HG03175 (cell line): ENCODE measurements at regions not wholly inside any gene's neighbourhood (a gene's known extent, or its start where the extent isn't known, plus 50 kb on each side); places are given as distances from the start of the nearest gene placed in this dataset.
"Not testable (repeated sequence)": the region's sequence is repeated elsewhere in the genome, so short reads cannot be mapped to it uniquely, and the experiment has no call there.

ENCODE experiments used
- ATAC-seq: cut with Tn5 transposase; IDR thresholded peaks from one replicate; pipeline ENCODE4 v1.9.1; 2021; ENCODE audit warnings: mild to moderate bottlenecking, moderate library complexity; ENCODE audit not compliant: unreplicated experiment

DNA sequence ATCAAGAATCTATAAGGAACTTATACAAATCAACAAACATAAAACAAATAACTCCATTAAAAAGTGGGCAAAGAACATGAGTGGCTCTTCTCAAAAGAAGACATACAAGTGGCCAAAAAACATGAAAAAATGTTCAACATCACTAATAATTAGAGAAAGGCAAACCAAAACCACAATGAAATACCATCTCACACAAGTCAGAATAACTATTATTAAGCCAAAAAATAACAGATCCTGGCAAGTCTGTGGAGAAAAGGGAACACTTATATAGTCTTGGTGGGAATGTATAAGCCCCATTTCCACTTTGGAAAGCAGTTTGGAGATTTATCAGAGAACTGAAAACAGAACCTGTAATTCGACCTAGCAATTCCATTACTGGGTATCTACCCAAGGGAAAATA is 921.0 kb downstream of the KCNA4 start:
- ATAC-seq = no peak

DNA sequence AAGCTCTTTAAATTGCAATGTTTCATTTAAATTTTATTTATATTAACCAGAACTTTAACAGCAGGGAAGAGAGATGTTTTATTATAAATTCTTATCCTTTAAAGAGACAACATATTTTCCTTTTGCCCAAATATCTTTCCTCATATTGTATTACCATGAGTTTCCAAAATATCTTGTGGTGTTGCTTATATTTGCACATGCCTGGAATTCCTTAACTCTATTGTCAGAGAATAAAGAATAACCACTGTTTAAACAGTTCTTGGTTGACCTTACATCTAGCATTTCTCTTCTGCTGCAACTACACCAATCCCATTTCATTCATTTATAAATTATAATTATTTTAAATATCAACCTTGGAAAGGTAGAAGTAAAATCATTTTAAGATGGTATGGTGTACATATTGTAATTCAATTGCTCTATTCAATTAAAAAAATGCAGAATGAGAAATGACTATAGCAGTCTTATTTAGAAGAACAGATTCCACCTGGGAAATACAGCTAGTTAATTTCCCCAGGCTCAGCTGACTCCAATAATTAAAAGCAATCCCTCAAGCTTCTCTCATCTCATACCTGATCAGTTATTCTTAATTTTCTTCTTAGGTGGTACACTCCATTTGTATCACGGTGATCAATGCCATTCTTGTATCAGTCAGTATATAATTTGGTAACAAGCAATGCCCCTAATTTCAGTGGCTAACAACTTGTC is 923.3 kb downstream of the KCNA4 start:
- no peak for ATAC-seq

DNA sequence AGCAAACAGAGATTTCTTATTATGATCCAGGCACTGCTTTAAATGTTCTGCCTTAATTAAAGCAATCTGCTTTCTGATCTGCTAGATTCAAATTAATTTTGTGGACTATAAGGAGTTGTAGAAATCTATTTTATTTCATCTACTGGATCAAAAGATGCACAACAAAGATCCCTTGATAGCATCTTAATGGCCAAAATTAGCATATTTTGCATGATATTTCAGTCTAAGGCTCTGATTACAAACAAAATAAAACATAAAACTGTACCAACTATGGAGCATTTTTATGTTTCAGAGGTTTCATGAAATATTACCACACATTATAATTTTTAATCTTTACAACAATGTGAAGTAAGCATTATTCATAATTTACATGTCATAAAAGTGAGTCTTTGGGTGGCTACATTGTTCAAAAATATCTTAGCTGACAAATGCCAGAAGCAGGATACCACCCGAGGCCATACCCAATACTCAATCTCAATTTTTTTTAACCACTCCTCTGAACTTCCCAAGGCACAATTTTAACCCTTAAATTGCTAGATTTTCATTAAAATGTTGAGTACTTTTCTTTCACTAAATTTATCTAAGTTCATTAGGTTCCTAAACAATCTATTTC is 929.5 kb downstream of the KCNA4 start:
- ATAC-seq = no peak

DNA sequence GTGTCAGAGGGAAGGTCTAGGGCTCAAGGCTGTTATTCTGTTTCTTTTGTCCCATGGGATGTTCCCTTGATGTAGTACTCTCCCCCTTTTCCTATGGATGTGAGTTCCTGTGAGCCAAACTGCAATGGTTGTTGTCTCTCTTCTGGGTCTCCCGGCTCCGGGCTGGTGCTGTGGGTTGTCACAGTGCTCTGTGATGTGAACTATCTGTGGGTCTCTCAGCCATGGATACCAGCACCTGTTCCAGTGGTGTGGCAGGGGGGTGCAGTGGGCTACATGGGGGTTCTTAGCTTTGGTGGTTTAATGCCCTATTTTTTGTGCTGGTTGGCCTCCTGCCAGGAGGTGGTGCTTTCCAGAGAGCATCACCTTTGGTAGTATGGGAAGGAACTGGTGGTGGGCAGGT is 941.1 kb downstream of the KCNA4 start:
- no peak for ATAC-seq

DNA sequence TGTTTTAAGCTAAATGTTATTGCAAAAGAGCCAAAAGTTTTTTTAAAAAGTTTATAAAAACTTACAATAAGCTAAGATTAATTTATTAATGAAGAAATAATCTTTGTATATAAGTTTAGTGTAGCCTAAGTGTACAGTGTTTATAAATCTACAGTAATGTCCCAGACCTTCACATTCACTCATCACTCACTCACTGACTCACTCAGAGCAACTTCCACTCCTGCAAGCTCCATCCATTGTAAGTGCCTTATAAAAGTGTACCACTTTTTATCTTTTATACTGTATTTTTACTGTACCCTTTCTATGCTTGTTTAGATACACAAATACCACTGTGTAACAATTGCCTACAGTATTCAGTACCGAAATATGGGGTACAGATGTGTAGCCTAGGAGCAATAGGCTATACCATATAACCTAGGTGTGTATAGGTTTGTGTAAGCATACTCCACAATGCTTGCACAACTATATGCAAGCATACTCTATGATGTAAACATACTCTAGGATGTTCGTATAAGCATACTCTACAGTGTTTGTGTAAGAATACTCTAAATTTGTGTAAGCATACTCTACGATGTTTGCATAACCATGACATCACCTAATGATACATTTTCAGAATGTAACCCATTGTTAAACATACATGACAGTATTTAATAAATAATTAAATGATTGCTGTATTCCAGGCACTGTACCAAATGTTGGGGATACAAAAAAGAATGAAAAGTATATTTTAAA is 953.0 kb downstream of the KCNA4 start:
- ATAC-seq = no peak

DNA sequence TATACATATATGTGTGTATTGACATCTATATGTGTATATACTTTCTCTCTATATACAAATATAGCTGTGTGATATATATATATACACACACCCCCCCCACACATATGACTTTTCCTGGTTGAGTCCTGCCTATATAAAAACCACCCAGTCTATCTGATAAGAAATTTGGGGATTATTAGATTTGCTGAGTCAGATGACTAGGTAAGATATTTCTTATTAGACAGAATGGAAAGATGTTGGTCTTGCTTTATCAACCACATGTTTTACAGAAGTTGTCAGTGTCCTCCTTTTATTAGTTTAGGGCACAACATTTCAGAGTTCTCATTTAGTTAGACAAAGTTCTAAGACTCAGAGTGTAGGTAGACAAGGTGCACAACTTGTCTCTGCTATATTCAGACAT is 953.3 kb downstream of the METTL15 start:
- no peak for ATAC-seq

DNA sequence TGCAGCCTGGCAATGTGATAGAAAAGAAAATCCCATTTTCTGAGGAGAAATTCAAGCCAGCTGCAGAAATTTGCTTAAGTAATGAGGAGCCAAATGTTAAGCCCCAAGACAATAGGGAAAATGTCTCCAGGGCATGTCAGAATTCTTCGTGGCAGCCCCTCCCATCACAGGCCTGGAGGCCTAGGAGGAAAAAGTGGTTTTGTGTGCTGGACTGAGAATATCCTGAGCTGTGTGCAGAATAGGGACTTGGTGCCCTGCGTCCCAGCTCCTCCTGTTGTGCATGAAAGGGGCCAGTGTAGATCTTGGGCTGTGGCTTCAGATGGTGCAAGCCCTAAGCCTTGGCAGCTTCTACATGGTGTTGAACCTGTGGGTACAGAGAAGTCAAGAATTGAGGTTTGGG is 948.3 kb downstream of the METTL15 start:
- ATAC-seq = not testable (repeated sequence)

DNA sequence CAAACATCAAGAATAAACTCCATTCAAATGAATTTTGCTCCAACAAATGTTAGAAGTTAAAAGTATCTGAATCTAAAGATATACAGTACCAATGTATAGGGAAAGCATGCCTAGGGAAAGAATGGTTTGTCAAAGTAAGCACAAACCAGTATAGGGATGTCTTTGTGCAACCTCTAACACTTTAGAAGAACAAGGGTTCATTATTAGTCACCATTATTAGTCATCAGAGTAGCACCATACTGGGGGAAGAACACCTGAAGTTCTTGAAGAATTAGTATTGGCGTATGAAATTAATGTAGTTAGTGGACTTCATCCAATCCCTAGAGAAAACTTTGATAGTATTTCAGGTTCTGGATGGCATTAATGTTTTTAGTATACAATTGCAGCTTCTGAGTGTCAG is 943.7 kb downstream of the METTL15 start:
- ATAC-seq = no peak

DNA sequence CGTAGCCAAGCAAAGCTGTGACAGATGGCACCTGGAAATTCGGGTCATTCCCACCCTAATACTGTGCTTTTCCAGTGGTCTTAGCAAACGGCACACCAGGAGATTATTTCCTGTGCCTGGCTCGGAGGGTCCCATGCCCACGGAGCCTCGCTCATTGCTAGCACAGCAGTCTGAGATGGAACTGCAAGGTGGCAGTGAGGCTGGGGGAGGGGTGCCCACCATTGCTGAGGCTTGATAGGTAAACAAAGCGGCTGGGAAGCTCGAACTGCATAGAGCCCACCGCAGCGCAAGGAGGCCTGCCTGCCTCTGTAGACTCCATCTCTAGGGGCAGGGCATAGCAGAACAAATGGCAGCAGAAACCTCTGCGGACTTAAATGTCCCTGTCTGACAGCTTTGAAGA is 942.8 kb downstream of the METTL15 start:
- ATAC-seq = not testable (repeated sequence)

DNA sequence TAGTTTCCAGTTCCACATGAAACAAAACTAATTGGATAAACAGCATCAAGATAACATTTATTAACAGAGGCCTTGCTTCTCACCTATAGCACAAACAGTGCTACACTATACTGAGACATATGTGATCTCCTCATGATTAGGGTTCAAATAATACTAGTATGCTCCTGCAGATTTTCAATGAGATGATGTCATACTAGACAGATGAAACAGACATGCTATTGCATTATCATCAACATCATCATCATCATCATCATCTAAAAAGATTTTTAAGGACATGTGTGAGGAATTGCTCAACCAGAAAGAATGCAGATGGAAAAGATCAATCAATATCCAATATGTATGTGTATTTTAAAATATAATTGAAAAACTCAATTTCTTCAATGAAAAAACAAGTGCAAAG is 932.3 kb downstream of the METTL15 start:
- no peak for ATAC-seq

DNA sequence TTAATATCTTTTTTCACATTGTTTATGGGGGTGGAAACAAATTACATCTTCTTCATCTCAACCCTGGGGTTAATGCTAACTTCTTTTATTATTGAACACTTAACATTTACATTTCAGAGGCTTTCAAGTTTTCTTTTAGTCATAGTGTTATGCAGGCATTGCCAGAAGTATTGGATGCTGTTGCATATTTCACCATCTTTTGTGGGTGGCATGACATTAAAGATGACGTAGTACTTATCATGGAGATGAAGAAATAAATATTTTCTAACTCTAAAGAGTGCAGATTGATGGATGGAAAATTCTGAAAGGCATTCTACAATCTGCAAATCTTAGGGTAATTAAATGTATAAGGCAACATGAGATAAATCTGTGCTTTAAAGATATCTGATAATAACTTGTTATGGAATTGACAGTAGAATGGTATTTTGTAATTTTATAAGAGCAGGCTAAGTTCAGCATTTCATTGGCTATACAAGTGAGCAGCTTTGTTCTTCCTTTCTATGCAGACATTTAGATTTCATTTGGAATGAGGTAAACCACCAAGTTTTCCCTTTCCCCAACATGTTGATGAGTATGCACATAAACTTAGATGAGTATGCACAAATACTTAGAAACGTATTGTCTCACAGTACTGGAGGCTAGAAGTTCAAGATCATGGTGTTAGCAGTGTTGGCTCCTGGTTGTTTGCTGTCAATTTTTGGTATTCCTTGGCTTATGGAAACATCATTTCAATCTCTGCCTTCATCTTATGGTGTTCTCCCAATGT is 924.4 kb downstream of the METTL15 start:
- ATAC-seq = no peak

DNA sequence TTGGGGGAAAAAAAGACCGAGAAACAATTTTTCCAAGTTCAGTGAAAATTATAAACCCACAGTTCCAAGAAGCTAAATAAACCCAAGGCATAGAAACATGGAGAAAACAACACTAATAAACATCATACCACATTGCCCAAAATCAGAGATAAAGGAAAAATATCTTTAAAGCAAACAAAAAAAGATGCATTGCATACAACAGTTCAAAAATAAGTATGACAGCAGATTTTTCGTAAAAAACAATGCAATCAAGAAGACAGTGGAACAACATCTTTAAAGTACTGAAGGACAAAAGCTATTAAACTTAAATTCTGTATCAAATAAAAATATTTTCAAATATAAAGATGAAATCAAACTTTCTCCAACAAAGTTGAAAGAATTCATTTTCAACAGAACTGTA is 921.3 kb downstream of the METTL15 start:
- no peak for ATAC-seq

DNA sequence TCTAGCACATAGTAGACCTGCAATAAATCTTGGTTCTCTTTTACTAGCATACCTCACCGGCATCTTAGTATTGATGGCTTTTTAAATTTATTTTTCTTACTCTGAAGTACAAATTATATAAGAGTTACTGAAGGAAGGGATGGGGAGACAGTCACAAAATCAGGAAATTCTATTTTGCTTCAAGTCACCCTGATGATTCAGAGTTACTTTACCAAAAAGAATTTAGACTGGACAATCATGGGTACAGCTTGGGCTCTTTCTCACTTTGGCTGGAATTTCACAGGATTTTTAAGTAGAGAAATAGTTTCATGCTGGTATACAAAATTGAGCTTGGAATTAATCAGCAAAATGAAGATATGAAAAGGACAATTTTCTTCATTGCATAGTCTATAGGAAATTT is 919.2 kb downstream of the METTL15 start:
- no peak for ATAC-seq

DNA sequence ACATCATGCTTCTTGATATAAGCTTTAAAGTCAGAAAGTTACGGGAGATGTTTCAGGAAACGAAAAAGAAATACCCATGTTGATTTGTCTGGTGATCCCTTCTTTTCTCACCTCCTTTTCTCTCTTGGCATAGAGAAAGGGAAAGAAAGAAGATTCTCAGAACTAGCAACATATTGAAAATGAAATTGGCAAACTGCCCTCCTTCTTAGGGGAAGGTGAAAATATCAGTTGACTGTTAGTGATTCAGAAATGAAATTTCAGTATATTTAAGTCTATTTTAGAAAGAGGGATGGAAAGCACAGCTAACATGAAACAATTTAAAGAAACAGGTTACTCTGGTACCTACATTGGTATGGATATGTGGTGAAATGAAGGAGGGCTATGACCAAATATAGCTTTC is 918.1 kb downstream of the METTL15 start:
- ATAC-seq = no peak

DNA sequence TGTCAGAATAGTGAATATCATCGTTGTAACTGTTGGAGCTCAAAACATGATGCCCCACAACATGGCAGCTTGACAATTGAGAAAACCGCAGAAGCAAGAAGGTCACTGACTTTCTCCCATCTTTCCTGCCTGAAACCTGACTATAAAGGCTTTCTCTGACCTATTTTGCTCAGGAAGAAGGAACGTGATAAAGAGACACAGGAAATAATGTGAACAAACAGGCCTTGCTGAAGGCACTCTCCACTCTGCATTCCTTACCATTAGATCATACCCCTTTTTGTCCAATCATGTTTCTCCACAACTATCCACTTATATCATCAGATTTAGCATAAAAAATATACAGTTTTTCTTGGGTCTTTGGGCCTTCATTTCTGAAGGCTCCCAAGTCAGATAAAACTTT is 916.8 kb downstream of the METTL15 start:
- ATAC-seq = no peak

DNA sequence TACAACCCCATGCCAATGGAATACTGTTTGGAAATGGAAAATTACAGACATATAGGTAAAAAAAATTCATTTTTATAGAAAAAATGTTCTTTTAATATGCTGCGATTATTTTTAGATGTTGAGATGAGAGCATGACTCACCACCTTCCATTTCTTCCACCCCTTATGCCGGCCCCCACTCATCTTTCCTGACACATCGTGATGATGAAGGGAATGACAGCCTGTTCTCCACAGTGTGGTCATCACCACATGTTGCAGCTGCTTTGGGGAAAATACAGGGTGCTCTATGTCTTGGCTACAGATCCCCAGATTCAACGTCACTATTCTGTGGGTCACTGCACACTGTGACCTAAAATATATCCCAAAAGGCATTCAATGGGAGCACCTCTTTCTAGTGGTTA is 916.2 kb downstream of the METTL15 start:
- no peak for ATAC-seq

DNA sequence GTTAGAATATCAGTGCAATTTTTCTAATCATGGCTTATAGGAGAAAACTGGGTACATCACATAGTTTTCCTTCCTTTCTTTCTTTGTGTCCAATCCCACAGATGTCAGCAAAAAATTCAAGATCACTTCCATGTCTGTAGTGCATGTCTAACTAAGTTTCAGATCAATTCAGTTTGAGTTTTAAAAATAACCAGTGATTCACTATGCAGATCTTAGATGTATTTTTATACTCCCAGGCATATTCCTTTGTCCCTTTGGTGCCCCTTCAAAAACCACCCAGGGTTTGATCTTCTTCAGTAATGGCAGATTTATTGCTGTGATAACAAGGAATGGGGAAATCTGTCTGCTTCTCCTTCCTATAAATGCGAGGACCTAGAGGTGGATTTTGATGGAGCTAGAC is 915.6 kb downstream of the METTL15 start:
- ATAC-seq = no peak

DNA sequence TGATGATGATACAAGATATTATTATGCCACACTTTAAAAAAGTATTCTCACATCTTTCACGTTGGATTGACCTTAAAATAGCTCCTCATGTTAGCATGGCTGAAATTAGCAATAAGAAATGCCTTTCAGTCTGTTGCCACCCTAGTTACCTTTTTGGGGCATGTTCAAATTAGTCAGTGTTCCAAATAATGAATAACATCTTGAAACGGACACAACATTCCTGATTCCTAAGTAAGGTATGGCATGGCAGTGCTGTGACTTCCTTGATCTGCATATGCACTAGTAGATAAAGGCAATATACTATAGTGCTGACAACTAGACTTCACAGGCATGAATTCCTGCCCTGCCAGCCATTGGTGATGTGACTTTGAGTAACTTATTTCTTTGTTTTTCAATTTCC is 914.5 kb downstream of the METTL15 start:
- no peak for ATAC-seq

DNA sequence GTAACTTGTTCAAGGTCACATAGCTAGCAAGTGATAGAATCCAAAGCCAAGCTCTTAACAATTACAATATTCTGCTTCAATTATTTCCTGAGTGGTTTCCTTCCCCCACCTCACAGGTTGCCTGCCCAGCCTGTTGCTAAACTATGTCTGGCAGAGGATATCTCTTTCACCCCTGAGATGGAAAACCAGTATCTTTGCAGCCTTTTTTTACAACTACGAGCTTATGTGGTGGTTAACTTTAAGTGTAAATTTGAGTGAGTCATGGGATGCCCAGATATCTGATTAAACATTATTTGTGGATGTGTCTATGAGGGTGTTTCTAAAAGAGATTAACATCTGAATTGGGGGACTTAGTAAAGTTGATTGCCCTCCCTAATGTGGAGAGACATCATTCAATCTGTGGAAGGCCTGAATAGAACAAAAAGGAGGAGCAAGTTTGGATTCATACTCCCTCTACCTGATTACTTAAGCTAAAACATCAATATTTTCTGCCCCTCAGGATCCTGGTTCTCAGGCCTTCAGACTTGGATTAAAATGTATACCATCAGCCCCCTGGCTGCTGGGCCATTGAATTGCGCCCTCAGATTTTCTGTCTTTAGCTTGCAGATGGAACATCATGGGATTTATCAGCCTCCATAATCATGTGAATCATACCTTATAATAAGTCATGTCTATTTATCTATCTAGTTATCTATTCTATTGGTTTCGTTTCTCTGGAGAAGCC is 911.9 kb downstream of the METTL15 start:
- no peak for ATAC-seq

DNA sequence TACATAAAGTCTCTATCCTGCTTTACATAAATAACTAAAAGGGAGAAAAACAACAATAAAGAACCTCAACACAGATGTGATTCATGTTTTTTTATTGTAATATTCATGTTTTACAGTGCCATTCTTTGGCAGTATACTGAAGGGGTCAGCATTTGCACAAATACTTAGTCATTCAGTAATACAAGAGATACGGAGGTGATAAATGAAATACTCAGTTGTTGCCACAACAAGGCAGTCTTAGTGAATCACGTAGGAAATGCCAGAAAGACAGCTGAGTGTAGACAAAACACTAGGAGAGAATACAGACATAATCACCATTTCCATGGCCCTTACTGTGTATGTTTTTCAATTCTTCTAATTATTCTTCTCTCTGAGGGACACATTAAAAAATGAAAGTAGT is 910.4 kb downstream of the METTL15 start:
- ATAC-seq = no peak

DNA sequence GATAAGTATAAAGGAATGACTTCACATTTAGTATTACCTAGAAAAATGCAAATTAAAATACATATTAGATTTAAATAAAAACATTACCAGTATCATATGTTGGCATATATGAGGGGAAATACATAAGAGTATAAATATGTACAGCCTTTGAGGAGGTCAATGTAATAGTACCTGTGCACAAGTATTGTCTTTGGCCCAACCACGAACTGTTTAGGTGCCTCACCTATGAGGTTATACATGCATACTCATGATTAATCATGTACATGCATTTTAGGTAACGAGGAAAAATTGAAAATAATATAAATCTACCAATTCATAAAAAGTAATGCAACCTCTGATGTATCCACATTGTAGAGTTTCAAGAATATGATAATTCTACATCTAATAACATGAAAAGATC is 909.8 kb downstream of the METTL15 start:
- no peak for ATAC-seq
